ENCODE measurements at regions not wholly inside any gene's neighbourhood (a gene's known extent, or its start where the extent isn't known, plus 50 kb on each side); places are given as distances from the start of the nearest gene placed in this dataset.

- no peak for TF ChIP-seq REST (IDR thresholded peaks at IDR 0.05; ENCODE audit: unreplicated experiment)
- peak; percentile 46; the same call in 1 of the 2 replicates for TF ChIP-seq NANOG (IDR thresholded peaks at IDR 0.05; ENCODE audit: borderline replicate concordance)
- no peak for TF ChIP-seq ETS1 (IDR thresholded peaks at IDR 0.05)
- no peak for TF ChIP-seq CTCF (conservative IDR thresholded peaks at IDR 0.05; ENCODE audit: low read depth in 2 of 2)
Observed at GRCh38 chr7:142696456-142697179, 52.7 kb upstream of the PRSS1 start (continued).

GRCh38 chr7:142693911-142694310 lies 55.4 kb upstream of the PRSS1 start:
- Histone ChIP-seq H3K27ac (ENCODE audit: low read depth) (no peak overlapping the region), H3K36me3 (ENCODE audit: insufficient read depth) (no peaks in the 10 kb centered on the region), H3K4me3 (no peak overlapping the region), H3K4me2 (no peak overlapping the region), H3K79me2 (replicated peaks; ENCODE audit: insufficient read depth) (no peaks in the 10 kb centered on the region), H2AFZ (no peak overlapping the region), H3K9me2 (ENCODE audit: insufficient read depth) (0 out of 2 replicates have a peak, but pooled peaks cover 4% of the 10 kb centered on the region), H3K4me1 (ENCODE audit: insufficient read depth) (peaks cover 29% of the 10 kb centered on the region), H4K20me1 (replicated peaks; ENCODE audit: insufficient read depth) (no peaks in the 10 kb centered on the region), H3K27me3 (ENCODE audit: insufficient read depth) (no peaks in the 10 kb centered on the region), H3F3A (replicated peaks; ENCODE audit: low read depth) (no peaks in the 10 kb centered on the region; the same call in 1 of the 2 replicates)
- H3K27ac Mint-ChIP-seq, result no peak overlapping the region
- H3K4me3 Mint-ChIP-seq, result no peak overlapping the region
- peaks cover 5% of the 10 kb centered on the region; the same call in 1 of the 3 replicates for H3K9me3 Mint-ChIP-seq
- peaks cover 2% of the 10 kb centered on the region; the same call in 1 of the 3 replicates for H3K36me3 Mint-ChIP-seq (ENCODE audit: low read depth)
- DNase-seq (ENCODE audit: low spot score), result no peak
- no peak for ATAC-seq
- H3K27me3 Mint-ChIP-seq (ENCODE audit: insufficient read depth, low read depth, poor library complexity), result no peaks in the 10 kb centered on the region
- H3K4me1 Mint-ChIP-seq, result peaks cover 42% of the 10 kb centered on the region
- TF ChIP-seq EZH2 (IDR thresholded peaks at IDR 0.05; ENCODE audit: low read depth, unreplicated experiment) (no peak), NANOG (IDR thresholded peaks at IDR 0.05; ENCODE audit: borderline replicate concordance) (no peak), CREB1 (CRISPR knock-in tag; IDR thresholded peaks at IDR 0.05; ENCODE audit: low read depth) (no peak), EZH2phosphoT487 (IDR thresholded peaks at IDR 0.05; ENCODE audit: unreplicated experiment) (no peak), POLR2AphosphoS5 (IDR thresholded peaks at IDR 0.05; ENCODE audit: low read depth) (no peak), ZNF114 (CRISPR knock-in tag; IDR thresholded peaks at IDR 0.05) (no peak), CTCF (conservative IDR thresholded peaks at IDR 0.05; ENCODE audit: low read depth in 2 of 2) (no peak), STAT1 (IDR thresholded peaks at IDR 0.05; ENCODE audit: unreplicated experiment) (no peak), ZNF331 (CRISPR knock-in tag; IDR thresholded peaks at IDR 0.05; ENCODE audit: low read depth) (no peak), ETS1 (IDR thresholded peaks at IDR 0.05) (no peak), JUNB (IDR thresholded peaks at IDR 0.05; ENCODE audit: unreplicated experiment) (no peak)

Measured in GM23338 (cell line).